ENCODE measurements at regions not wholly inside any gene's neighbourhood (a gene's known extent, or its start where the extent isn't known, plus 50 kb on each side); places are given as distances from the start of the nearest gene placed in this dataset.

DNA sequence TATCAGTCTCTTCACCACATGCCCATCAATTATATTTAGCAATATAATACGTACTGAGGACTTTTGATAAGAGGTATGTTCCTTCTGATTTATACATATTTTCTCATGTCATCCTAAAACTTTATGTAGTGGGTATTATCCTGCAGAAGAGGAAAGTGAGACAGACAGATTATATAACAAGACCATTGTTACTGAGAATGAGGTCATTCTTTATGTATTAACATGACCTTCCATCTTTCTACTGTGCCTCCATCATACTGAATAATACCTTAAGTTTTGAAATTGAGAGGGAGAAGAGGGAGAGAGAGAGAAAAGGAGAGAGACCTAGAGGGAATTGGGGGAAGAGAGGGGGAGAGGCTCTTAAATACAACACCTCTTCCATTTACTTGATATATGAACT lies 90.9 kb upstream of the CARMIL1 start:
- POLR2A ChIA-PET (ENCODE audit: partially characterized antibody): no interaction called here
- TF ChIP-seq PHF8 (conservative IDR thresholded peaks at IDR 0.05; ENCODE audit: low read depth, low read length) (no peak), BCL11A (IDR thresholded peaks at IDR 0.05; ENCODE audit: low read depth in 2 of 2, low read length in 2 of 2) (no peak), TAF7 (optimal IDR thresholded peaks at IDR 0.05; ENCODE audit: borderline replicate concordance, low read depth, low read length) (no peak), ZNF274 (IDR thresholded peaks at IDR 0.05; ENCODE audit: borderline replicate concordance, extremely low read depth, low read length) (no peak)
- FAIRE-seq: no peak

More for the DNA sequence above, 90.9 kb upstream of the CARMIL1 start:
- Histone ChIP-seq H3K27me3 (replicated peaks in 1 of 4; ENCODE audit: control insufficient read depth in 3 of 4, extremely low read depth in 1 of 4, insufficient read depth in 3 of 4, low read length in 3 of 4) (no peaks in the 10 kb centered on the region), H4K20me1 (replicated peaks in 1 of 2; ENCODE audit: control insufficient read depth in 1 of 2, insufficient read depth in 2 of 2, low read length in 2 of 2) (no peaks in the 10 kb centered on the region), H3K4ac (replicated peaks; ENCODE audit: insufficient read length, low read depth, low read length) (no peak overlapping the region), H3K79me2 (ENCODE audit: control insufficient read depth in 1 of 2, insufficient read depth in 2 of 2, low read length in 2 of 2) (no peaks in the 10 kb centered on the region), H4K91ac (replicated peaks; ENCODE audit: insufficient read length, low read length) (no peak overlapping the region), H3K9me3 (ENCODE audit: insufficient read depth in 2 of 2, low read depth in 1 of 2, low read length in 1 of 2) (no peaks in the 10 kb centered on the region), H2AFZ (ENCODE audit: low read length) (no peak overlapping the region), H3K18ac (ENCODE audit: extremely low read depth, low read length) (no peak overlapping the region), H3K56ac (replicated peaks; ENCODE audit: insufficient read length, low read depth, low read length) (no peak overlapping the region), H4K8ac (ENCODE audit: extremely low read depth, insufficient read depth, low read length) (no peak overlapping the region), H3K79me1 (ENCODE audit: low read depth, low read length) (no peaks in the 10 kb centered on the region), H3K27ac (ENCODE audit: low read depth, low read length) (no peak overlapping the region), H3K9ac (replicated peaks in 1 of 4; ENCODE audit: extremely low read depth in 1 of 4, low read depth in 3 of 4, low read length in 3 of 4) (no peak overlapping the region), H3K14ac (ENCODE audit: insufficient read length) (no peak overlapping the region), H2BK15ac (ENCODE audit: low read length) (no peak overlapping the region), H3K23ac (ENCODE audit: insufficient read length) (no peak overlapping the region), H3K23me2 (ENCODE audit: low read depth, low read length) (no peaks in the 10 kb centered on the region), H3K4me1 (replicated peaks in 1 of 4; ENCODE audit: control insufficient read depth in 3 of 4, insufficient read depth in 4 of 4, low read length in 3 of 4) (no peaks in the 10 kb centered on the region), H3K36me3 (ENCODE audit: control insufficient read depth in 2 of 4, insufficient read depth in 4 of 4, low read length in 3 of 4) (no peaks in the 10 kb centered on the region), H3K4me2 (ENCODE audit: insufficient read depth in 1 of 2, low read depth in 2 of 2, low read length in 2 of 2) (no peak overlapping the region), H2BK5ac (ENCODE audit: low read depth, low read length) (no peak overlapping the region), H3K4me3 (ENCODE audit: extremely low read depth in 1 of 4, insufficient read depth in 2 of 4, low read depth in 3 of 4, low read length in 4 of 4) (no peak overlapping the region), H2AK5ac (ENCODE audit: low read depth, low read length) (no peak overlapping the region), H2BK120ac (replicated peaks; ENCODE audit: low read depth, low read length) (no peak overlapping the region), H4K5ac (ENCODE audit: insufficient read length, low read depth, low read length) (no peak overlapping the region), H2BK12ac (ENCODE audit: low read depth, low read length) (no peak overlapping the region), H2BK20ac (ENCODE audit: low read length) (no peak overlapping the region)
- WGBS, 2 experiments (ENCODE audit: extremely low coverage in 1 of 2, insufficient coverage in 1 of 2, insufficient read length in 1 of 2, insufficient replicate concordance in 2 of 2, low coverage in 1 of 2, low lambda C conversion rate in 2 of 2, missing lambda C conversion rate in 1 of 2): 88% methylated on average over 1 of the region's 1 CpG; no CpG with 5 or more reads in 1 of the 2 experiments
- DNase-seq (ENCODE audit: low read depth in 1 of 2, low spot score in 2 of 2): no peak
- CTCF ChIA-PET (ENCODE audit: partially characterized antibody): no interaction called here

Measured in H1 (cell line).